Cardiac fibroblast (primary cell): ENCODE measurements at regions not wholly inside any gene's neighbourhood (a gene's known extent, or its start where the extent isn't known, plus 50 kb on each side); places are given as distances from the start of the nearest gene placed in this dataset.

Experiments used
- DNase-seq, 2 donors: peaks; one replicate each; pipeline versions ENCODE4 v3.0.0 to v3.0.0-alpha.2; 2010; ENCODE audit warnings: low read depth in 2 of 2
- H3K4me3 ChIP-seq, 2 donors: replicated peaks in 1 of 2; 1 replicate in 1 of 2; 2 replicates in 1 of 2; pipeline ENCODE4 v1.5.1; 2011; ENCODE audit warnings: low read depth in 2 of 2, low read length in 2 of 2, mild to moderate bottlenecking in 2 of 2, moderate library complexity in 1 of 2
- TF ChIP-seq, protein P1 (sequence below): IDR thresholded peaks from one replicate; pipeline ENCODE4 v1.5.1; 2011; ENCODE audit warnings: low read depth, mild to moderate bottlenecking, low read length, inconsistent platforms

DNA sequence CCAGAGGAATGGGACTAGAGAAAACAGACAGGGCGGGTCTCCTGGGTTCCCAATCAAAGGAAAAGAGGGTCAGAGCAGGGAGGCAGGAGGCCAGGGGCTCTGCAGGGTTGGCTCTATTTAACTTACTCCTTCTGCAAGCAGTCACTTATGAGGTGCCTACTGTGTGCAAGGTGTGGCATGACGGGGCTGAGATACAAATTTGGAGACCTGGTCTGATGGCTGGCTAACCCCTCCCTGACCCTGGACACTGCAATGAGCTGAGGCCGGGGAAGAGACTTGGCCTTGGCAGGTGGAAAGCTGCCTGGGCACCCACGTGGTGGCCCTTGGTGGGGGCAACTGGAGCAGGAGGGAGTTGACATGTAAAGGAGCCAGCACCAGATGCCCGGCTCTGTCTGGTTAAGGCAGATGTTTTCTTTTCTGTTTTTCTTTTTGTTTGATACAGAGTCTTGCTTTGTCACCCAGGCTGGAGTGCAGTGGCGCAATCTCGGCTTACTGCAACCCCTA, 148.5 kb upstream of the GATA6 start:
- TF ChIP-seq, protein P1, sequence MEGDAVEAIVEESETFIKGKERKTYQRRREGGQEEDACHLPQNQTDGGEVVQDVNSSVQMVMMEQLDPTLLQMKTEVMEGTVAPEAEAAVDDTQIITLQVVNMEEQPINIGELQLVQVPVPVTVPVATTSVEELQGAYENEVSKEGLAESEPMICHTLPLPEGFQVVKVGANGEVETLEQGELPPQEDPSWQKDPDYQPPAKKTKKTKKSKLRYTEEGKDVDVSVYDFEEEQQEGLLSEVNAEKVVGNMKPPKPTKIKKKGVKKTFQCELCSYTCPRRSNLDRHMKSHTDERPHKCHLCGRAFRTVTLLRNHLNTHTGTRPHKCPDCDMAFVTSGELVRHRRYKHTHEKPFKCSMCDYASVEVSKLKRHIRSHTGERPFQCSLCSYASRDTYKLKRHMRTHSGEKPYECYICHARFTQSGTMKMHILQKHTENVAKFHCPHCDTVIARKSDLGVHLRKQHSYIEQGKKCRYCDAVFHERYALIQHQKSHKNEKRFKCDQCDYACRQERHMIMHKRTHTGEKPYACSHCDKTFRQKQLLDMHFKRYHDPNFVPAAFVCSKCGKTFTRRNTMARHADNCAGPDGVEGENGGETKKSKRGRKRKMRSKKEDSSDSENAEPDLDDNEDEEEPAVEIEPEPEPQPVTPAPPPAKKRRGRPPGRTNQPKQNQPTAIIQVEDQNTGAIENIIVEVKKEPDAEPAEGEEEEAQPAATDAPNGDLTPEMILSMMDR = no peak
- no peak for DNase-seq
- H3K4me3 ChIP-seq = no peak overlapping the region

DNA sequence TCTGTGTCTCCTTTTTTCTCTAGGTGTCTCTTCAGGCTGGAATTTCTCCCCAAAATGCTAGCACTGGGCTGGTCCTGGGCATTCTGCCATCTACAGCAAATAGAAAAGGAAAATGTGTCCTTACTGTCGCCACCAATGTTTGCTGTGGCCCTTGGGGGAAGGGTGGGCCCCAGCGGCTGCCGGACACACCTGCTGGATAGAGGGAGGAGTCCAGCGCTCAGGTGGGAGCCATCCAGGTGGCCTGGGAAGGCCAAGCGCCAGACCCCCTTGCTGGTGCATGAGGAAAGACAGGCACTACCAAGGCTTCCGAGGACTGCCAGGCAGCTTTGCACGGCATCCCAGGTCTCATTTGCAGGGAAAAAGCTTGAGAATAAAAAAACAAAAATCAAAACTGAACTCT, 147.7 kb upstream of the GATA6 start:
- no peak overlapping the region for H3K4me3 ChIP-seq
- DNase-seq = no peak
- TF ChIP-seq, protein P1 = no peak

DNA sequence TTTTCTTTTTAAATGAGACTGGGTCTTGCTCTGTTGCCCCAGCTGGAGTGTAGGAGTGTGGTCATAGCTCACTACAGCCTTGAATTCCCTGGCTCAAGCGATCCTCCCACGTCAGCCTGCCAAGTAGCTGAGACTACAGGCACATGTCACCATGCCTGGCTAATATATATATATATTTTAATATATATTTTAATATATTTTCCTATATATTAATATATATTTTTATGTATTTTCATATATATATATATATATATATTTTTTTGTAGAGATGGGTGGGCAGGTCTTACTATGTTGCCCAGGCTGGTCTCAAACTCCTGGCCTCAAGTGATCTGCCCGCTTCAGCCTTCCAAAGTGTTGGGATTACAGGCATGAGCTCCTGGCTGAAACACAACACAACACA, 144.5 kb upstream of the GATA6 start:
- TF ChIP-seq, protein P1 = no peak
- DNase-seq = no peak
- H3K4me3 ChIP-seq = no peak overlapping the region

DNA sequence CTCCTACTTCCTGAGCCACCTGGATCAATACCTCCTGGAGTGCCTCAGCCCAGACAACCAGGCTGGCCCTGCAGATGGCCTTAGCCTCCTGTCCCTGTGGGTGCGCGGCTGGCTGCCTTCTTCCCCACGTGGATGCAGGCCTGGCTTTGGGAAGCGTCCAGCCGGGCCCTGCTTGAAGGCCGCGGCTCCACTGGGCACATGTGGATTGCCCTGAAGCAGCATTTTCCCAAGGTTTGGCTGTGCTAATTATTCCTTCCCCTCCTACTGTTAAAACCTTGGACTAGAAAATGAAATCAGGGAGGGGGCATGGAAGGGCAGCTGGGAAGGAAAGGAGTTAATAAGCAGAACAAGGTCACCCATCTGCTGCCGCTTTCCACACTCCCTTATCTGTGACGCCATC, 143.0 kb upstream of the GATA6 start:
- H3K4me3 ChIP-seq = no peak overlapping the region
- TF ChIP-seq, protein P1 = no peak
- no peak for DNase-seq

DNA sequence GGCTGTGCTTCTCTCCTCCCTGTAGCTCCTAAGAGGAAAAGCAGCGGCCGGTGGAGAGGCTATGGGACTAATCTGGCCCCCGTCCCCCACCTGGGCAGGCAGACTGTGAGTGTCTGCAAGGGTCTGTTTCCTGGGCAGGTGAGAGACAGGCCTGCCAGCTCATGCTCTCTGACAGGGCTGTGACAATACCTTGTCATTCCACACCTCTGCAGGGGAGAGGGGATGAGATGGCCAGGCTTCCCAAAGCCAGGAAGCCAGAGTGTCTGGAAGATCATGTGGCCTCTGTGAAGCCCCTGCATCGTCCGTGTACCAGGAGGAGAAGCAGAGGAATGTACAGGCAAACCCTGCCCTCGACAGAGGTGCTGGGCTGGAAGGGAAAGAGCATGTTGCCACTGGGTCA, 142.5 kb upstream of the GATA6 start:
- DNase-seq = no peak
- TF ChIP-seq, protein P1 = no peak

DNA sequence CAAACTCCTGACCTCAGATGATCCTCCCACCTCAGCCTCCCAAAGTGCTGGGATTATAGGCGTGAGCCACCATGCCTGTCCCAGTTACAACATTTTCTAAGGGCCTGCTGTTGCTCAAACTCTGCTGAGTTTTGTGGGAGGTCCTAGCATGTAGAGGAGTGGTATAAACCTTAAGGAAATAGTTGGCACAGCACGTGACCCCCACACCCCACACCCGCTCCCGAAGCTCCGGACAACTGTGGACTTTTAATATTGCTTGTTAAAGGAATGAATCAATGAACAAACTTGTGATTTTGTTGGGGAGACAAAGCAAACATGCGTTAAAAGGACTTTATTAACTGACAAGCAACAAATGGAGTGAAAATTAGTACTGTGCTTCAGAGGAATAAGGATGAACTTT, 137.8 kb upstream of the GATA6 start:
- DNase-seq = no peak
- TF ChIP-seq, protein P1 = no peak
- H3K4me3 ChIP-seq = no peak overlapping the region

More for the DNA sequence above, 142.5 kb upstream of the GATA6 start:
- H3K4me3 ChIP-seq = no peak overlapping the region

DNA sequence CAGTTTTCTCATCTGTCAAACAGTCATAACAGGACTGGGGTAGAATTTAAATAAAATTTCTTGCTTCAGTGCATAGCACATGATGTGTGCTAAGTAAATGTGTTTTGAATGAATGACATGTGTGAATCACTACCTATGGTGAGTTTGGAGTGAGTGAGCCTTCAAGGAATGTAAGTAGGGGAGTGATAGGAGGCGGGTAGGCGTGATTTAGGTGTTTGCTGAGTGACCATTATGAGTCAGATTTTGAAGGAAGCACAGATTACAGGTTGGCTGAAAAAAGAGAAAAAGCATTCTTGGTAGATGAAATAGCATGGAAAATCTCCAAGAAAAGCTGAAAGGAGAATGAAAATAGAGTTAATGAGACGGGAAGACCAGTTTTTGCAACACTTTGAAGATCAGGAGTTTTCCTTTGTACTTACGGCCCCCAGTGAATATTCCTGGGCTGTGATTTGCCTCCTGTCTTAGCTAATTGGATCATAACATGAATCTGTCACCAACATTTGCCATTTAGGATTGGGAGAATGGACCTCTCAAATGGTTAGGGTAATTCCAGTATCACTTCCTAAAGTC, 136.9 kb upstream of the GATA6 start:
- TF ChIP-seq, protein P1 = no peak
- peak; percentile 57 to 81 for DNase-seq
- H3K4me3 ChIP-seq = no peak overlapping the region
